Type B pancreatic cell (in vitro differentiated cells): ENCODE measurements at regions not wholly inside any gene's neighbourhood (a gene's known extent, or its start where the extent isn't known, plus 50 kb on each side); places are given as distances from the start of the nearest gene placed in this dataset.

ENCODE experiments used
- DNase-seq: peaks from one replicate; pipeline ENCODE4 v3.0.0; 2021; ENCODE audit warnings: mixed read lengths; ENCODE audit not compliant: unreplicated experiment; ENCODE audit errors: extremely low spot score
- H3K27ac Mint-ChIP-seq: 2 replicates; pipeline ENCODE4 v1.8.0; 2021; ENCODE audit warnings: mild to moderate bottlenecking, mixed read lengths
- H3K27me3 Mint-ChIP-seq: 2 replicates; pipeline ENCODE4 v1.8.0; 2021; ENCODE audit warnings: mixed read lengths
- H3K36me3 Mint-ChIP-seq: 2 replicates; pipeline ENCODE4 v1.8.0; 2021; ENCODE audit warnings: mixed read lengths
- H3K4me1 Mint-ChIP-seq: one replicate; pipeline ENCODE4 v1.8.0; 2021; ENCODE audit warnings: mixed read lengths; ENCODE audit not compliant: unreplicated experiment
- H3K4me3 Mint-ChIP-seq: 2 replicates; pipeline ENCODE4 v1.8.0; 2021; ENCODE audit warnings: mild to moderate bottlenecking, mixed read lengths
- H3K9me3 Mint-ChIP-seq: 2 replicates; pipeline ENCODE4 v1.8.0; 2021; ENCODE audit warnings: mixed read lengths
- TF ChIP-seq, protein P1 (sequence below): fragments of 200-600 bp; sonication (generic); conservative IDR thresholded peaks from 2 replicates; pipeline ENCODE4 v1.5.0; 2021; ENCODE audit warnings: antibody characterized with exemption, mild to moderate bottlenecking

DNA sequence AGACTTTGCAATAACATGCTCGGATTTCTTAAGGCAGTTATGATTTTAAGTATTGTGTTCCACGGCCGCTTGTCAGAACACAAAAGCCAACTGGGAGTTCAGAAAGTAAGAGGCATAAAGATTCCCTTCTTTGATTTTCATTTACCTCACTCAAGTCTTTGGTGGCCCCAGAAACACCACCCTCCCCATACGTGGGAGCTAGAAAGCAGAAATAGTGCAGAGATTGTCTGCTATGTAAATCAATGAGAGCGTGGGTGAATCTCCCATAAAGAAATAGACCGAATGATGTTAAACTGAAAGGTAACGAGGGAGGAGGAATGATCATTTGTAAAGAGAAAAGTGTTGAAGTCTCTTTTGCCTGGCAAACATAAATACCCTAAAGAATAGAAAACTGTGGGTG is 322.1 kb upstream of the ETAA1 start:
- peaks cover 4% of the 10 kb centered on the region for H3K36me3 Mint-ChIP-seq
- no peak for DNase-seq
- no peaks in the 10 kb centered on the region for H3K4me1 Mint-ChIP-seq
- H3K27me3 Mint-ChIP-seq = peaks cover 8% of the 10 kb centered on the region
- H3K27ac Mint-ChIP-seq = no peak overlapping the region
- TF ChIP-seq, protein P1, sequence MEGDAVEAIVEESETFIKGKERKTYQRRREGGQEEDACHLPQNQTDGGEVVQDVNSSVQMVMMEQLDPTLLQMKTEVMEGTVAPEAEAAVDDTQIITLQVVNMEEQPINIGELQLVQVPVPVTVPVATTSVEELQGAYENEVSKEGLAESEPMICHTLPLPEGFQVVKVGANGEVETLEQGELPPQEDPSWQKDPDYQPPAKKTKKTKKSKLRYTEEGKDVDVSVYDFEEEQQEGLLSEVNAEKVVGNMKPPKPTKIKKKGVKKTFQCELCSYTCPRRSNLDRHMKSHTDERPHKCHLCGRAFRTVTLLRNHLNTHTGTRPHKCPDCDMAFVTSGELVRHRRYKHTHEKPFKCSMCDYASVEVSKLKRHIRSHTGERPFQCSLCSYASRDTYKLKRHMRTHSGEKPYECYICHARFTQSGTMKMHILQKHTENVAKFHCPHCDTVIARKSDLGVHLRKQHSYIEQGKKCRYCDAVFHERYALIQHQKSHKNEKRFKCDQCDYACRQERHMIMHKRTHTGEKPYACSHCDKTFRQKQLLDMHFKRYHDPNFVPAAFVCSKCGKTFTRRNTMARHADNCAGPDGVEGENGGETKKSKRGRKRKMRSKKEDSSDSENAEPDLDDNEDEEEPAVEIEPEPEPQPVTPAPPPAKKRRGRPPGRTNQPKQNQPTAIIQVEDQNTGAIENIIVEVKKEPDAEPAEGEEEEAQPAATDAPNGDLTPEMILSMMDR = no peak
- H3K4me3 Mint-ChIP-seq = no peak overlapping the region
- peaks cover 11% of the 10 kb centered on the region for H3K9me3 Mint-ChIP-seq

DNA sequence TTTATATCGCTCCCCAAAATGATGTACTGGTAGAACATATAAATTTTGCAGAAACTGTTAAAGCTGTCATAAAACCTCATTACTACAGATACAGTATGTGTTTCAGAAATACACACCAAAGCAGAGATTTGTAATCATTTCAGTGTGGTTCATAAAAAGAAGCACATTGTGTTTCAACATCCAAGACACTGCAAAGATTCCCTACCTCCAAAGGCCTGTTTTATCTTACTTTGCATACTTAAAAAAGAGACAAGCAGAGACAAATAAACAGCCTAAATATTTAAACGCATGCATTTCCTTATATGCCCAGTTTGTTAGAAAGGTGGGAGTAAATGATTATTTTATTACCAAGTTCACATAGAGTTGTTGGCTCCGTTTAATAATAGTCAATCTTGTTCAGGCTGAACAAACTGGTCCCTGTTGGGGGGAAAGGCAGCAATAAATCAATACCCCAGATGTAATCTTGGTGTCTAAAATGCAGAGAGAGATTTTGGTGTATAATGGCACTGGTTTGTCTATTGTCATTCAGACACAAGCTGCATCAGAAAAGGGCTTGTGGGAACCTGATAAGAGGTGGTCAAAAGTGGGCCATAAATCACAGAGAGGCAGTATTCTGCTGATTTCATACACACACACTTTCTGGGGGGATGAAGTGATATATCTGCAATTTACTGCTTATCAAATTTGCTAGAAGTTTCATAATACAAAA is 321.4 kb upstream of the ETAA1 start:
- DNase-seq = no peak
- H3K4me1 Mint-ChIP-seq = no peaks in the 10 kb centered on the region
- H3K27ac Mint-ChIP-seq = no peak overlapping the region
- H3K27me3 Mint-ChIP-seq = peaks cover 8% of the 10 kb centered on the region
- TF ChIP-seq, protein P1 = no peak
- peaks cover 5% of the 10 kb centered on the region for H3K36me3 Mint-ChIP-seq
- peaks cover 13% of the 10 kb centered on the region for H3K9me3 Mint-ChIP-seq
- H3K4me3 Mint-ChIP-seq = no peak overlapping the region

DNA sequence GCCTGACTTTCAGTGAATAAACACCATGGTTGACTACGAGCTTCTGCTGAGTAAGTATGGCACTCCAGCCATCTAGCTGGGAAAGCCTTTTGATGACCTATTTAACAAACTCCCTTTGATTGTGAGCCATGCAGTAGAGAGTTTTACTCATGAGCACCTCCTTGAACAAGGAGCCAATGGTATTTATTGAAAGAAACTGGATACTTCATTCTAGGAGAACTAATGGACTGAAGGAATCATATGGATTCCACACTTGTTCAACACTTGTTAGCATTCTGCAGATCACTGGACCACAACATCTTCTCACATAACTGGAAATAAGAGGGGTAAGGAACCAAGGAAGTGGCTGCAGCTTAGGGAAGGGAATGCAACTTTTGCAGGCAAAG is 320.9 kb upstream of the ETAA1 start:
- H3K36me3 Mint-ChIP-seq = peaks cover 9% of the 10 kb centered on the region
- TF ChIP-seq, protein P1 = no peak
- no peaks in the 10 kb centered on the region for H3K4me1 Mint-ChIP-seq
- no peak overlapping the region for H3K27ac Mint-ChIP-seq
- H3K27me3 Mint-ChIP-seq = peaks cover 8% of the 10 kb centered on the region
- H3K9me3 Mint-ChIP-seq = peaks cover 17% of the 10 kb centered on the region
- DNase-seq = no peak
- H3K4me3 Mint-ChIP-seq = no peak overlapping the region

DNA sequence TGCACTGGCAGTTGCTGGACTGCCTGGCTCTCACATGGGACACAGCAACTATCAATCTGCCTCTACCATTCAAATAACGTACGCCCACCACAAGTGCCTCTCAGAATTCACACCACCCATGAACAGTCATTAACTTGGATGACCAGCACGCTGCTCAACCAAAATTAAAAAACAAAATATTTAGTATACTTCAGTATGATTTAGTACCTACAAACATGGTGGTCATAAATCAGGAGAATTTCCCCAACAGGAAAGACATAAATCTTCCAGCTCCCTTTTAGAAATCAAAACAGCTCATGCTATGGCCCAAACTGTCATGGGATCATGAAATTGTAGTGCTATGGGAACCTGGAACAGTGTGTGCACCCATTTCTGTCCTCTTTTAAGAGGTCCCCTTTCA is 317.4 kb upstream of the ETAA1 start:
- TF ChIP-seq, protein P1 = no peak
- Mint-ChIP-seq H3K27me3 (no peaks in the 10 kb centered on the region), H3K27ac (no peak overlapping the region), H3K9me3 (peaks cover 11% of the 10 kb centered on the region), H3K4me1 (no peaks in the 10 kb centered on the region), H3K4me3 (no peak overlapping the region), H3K36me3 (peaks cover 5% of the 10 kb centered on the region)
- DNase-seq = no peak

DNA sequence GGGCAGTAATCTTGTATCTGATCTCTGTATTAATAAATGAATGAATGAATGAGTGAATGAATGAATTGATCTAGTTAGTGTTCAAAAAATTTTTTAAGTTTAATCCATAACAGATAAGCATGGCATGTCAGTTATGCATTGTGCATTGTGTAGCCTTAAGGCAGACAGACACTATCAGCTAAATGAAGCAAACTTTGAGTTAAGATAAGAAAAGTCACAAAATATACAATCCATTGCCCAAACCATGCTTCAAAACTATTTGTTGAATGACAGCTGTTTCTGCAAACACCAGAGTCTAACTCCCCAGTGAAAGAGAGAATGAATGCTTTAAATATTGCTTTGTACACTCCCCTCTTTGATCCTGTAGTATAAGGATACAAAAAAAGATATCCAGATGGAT is 314.3 kb upstream of the ETAA1 start:
- Mint-ChIP-seq H3K4me1 (no peaks in the 10 kb centered on the region), H3K27ac (no peak overlapping the region), H3K27me3 (no peaks in the 10 kb centered on the region), H3K4me3 (no peak overlapping the region), H3K36me3 (peaks cover 5% of the 10 kb centered on the region), H3K9me3 (peaks cover 21% of the 10 kb centered on the region)
- TF ChIP-seq, protein P1 = no peak
- DNase-seq = no peak
